Body of pancreas (tissue), 4 donors: ENCODE measurements at regions not wholly inside any gene's neighbourhood (a gene's known extent, or its start where the extent isn't known, plus 50 kb on each side); places are given as distances from the start of the nearest gene placed in this dataset.
"Not testable (repeated sequence)": the region's sequence is repeated elsewhere in the genome, so short reads cannot be mapped to it uniquely, and the experiment has no call there.

Source experiments
- ATAC-seq: fragments of 150-250 bp; one replicate; pipeline ENCODE4 v1.9.1; 2016
- DNase-seq, 4 donors: peaks; one replicate each; pipeline ENCODE4 v3.0.0-alpha.2; 2019
- H3K27ac ChIP-seq, 4 donors: fragments of 200-600 bp; sonication (generic); 1 replicate in 3 of 4; 2 replicates in 1 of 4; pipeline versions ENCODE4 v1.5.1 to v1.6.1; 2016 to 2019; ENCODE audit warnings: mild to moderate bottlenecking in 1 of 4, mixed read lengths in 1 of 4, moderate library complexity in 1 of 4
- H3K27me3 ChIP-seq, 2 donors: fragments of 200-600 bp; sonication (generic); one replicate each; pipeline ENCODE4 v1.6.0; 2016; ENCODE audit warnings: mild to moderate bottlenecking in 1 of 2
- H3K36me3 ChIP-seq, 2 donors: fragments of 200-600 bp; sonication (generic); replicated peaks in 1 of 2; 2 replicates each; pipeline ENCODE4 v1.5.1; 2016; ENCODE audit warnings: low read depth in 2 of 2; ENCODE audit not compliant: insufficient read depth in 1 of 2
- H3K4me1 ChIP-seq: fragments of 200-600 bp; sonication (generic); one replicate; pipeline ENCODE4 v1.6.0; 2016
- H3K4me3 ChIP-seq, 2 donors: fragments of 200-600 bp; sonication (generic); 1 replicate in 1 of 2; 2 replicates in 1 of 2; pipeline ENCODE4 v1.5.1; 2016 to 2019
- H3K9me3 ChIP-seq, 3 donors: fragments of 200-600 bp; sonication (generic); 1 replicate in 2 of 3; 2 replicates in 1 of 3; pipeline ENCODE4 v1.5.1; 2016
- POLR2A ChIP-seq, 3 donors: fragments of 450-650 bp; IDR thresholded peaks; one replicate each; pipeline ENCODE4 v1.6.1; 2016; ENCODE audit warnings: antibody characterized with exemption in 3 of 3, mild to moderate bottlenecking in 2 of 3
- WGBS, 2 donors: methylation state at CpG; one replicate each; pipeline ENCODE4 v1.1.5; 2017; 5-methylcytosine and 5-hydroxymethylcytosine counted together
- intact Hi-C: fragments of 100-400 bp; cut with DNase I; formaldehyde crosslinking; loops from one replicate; pipeline ENCODE4 v1.15.1; 2023
- TF ChIP-seq, protein P1 (sequence below), 7 experiments: fragments of 450-650 bp in 4 of 7; fragments of 200-600 bp in 3 of 7; sonication (generic) in 3 of 7; IDR thresholded peaks; one replicate each; pipeline ENCODE4 v1.5.1; 2016 to 2019; ENCODE audit warnings: antibody characterized with exemption in 7 of 7

DNA sequence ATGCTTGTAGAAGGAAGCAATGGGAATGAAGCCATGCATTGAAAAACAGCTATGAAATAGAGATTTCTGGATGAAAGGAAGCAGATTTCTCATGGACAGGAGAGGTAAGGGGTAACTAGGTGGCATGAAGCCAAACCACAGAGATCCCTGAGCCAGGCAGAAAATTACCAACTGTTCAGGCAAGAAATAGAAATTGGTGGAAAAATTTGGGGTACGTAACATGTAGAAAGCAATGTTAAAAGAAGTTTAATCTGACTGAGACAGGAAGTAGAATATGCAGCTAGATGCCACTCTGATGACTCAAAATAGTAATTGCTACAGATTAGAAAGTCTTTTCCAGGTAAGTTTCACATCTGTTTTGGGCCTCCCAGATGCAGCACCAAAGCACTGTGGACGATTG is 928.5 kb upstream of the CELF4 start:
- H3K36me3 ChIP-seq, result no peaks in the 10 kb centered on the region
- DNase-seq (no peak), ATAC-seq (no peak)
- H3K27ac ChIP-seq, result no peak overlapping the region
- no peak for TF ChIP-seq POLR2A (IDR thresholded peaks at IDR 0.05)
- TF ChIP-seq, protein P1, sequence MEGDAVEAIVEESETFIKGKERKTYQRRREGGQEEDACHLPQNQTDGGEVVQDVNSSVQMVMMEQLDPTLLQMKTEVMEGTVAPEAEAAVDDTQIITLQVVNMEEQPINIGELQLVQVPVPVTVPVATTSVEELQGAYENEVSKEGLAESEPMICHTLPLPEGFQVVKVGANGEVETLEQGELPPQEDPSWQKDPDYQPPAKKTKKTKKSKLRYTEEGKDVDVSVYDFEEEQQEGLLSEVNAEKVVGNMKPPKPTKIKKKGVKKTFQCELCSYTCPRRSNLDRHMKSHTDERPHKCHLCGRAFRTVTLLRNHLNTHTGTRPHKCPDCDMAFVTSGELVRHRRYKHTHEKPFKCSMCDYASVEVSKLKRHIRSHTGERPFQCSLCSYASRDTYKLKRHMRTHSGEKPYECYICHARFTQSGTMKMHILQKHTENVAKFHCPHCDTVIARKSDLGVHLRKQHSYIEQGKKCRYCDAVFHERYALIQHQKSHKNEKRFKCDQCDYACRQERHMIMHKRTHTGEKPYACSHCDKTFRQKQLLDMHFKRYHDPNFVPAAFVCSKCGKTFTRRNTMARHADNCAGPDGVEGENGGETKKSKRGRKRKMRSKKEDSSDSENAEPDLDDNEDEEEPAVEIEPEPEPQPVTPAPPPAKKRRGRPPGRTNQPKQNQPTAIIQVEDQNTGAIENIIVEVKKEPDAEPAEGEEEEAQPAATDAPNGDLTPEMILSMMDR (IDR thresholded peaks at IDR 0.05), result no peak
- intact Hi-C loops, result no loop called here
- WGBS, 2 donors, result 7 to 12% methylated on average over 2 of the region's 2 CpGs
- no peak overlapping the region for H3K4me3 ChIP-seq
- H3K4me1 ChIP-seq, result no peaks in the 10 kb centered on the region
- no peaks in the 10 kb centered on the region for H3K27me3 ChIP-seq
- H3K9me3 ChIP-seq, result no peaks in the 10 kb centered on the region

DNA sequence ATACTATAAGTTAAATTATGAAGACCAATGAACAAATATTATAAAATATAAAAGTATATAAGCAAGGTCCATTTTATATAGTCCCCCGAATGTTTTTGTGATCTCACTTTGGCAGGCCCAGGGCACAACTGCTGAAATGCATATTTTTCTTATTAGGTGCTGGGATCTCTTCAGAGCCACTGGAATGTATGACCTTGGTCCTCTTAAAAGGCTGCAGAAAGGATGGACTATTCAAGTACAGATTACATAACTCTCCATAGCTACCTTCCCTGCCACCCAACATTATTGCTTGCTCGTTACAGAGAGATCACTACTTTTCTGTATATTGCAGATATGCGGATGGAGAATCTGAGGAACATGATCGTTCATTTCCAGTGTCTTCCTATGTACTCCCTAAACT is 925.6 kb upstream of the CELF4 start:
- no peaks in the 10 kb centered on the region for H3K4me1 ChIP-seq
- intact Hi-C loops, result no loop called here
- TF ChIP-seq, protein P1 (IDR thresholded peaks at IDR 0.05), result no peak
- no peak overlapping the region for H3K4me3 ChIP-seq
- ATAC-seq (no peak), DNase-seq (no peak)
- H3K9me3 ChIP-seq, result no peaks in the 10 kb centered on the region
- no peaks in the 10 kb centered on the region for H3K36me3 ChIP-seq
- no peaks in the 10 kb centered on the region for H3K27me3 ChIP-seq
- WGBS, 2 donors, result 68 to 81% methylated on average over 4 of the region's 4 CpGs
- H3K27ac ChIP-seq, result no peak overlapping the region

DNA sequence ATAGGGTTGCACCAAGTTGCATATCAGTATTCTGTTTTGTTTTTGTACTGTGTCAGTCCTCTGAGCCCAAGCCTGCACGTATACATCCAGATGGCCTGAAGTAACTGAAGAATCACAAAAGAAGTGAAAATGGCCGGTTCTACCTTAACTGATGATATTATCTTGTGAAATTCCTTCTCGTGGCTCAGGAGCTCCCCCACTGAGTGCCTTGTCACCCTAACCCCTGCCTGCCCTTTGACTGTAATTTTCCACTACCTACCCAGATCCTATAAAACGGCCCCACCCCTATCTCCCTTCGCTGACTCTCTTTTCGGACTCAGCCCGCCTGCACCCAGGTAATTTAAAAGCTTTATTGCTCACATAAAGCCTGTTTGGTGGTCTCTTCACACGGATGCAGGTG is 924.1 kb upstream of the CELF4 start:
- H3K27me3 ChIP-seq, H3K9me3 ChIP-seq, H3K4me3 ChIP-seq, ATAC-seq, H3K4me1 ChIP-seq, DNase-seq, intact Hi-C loops, H3K27ac ChIP-seq, H3K36me3 ChIP-seq: not testable (repeated sequence)
- WGBS, 2 donors, result 48 to 59% methylated on average over 8 of the region's 8 CpGs

DNA sequence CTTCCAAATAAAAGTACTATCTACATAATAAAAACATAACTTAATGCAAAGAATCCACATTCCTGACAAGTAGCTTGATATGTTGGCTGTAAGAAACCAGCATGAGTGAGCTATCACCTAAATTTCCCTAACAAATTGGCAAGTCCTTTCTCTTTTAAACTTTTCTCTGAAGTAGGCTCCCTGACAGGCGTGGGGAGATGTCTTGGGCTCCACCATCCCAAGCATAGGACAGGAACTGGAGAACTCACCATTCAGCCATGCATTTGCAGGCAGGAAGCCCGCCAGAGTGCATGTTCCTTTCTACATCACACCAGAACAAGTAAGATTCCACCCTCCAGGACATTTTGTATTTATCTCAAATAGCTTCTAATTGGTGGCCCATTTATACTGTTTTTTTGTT is 921.9 kb upstream of the CELF4 start:
- no peak for ATAC-seq
- no peaks in the 10 kb centered on the region for H3K36me3 ChIP-seq

DNA sequence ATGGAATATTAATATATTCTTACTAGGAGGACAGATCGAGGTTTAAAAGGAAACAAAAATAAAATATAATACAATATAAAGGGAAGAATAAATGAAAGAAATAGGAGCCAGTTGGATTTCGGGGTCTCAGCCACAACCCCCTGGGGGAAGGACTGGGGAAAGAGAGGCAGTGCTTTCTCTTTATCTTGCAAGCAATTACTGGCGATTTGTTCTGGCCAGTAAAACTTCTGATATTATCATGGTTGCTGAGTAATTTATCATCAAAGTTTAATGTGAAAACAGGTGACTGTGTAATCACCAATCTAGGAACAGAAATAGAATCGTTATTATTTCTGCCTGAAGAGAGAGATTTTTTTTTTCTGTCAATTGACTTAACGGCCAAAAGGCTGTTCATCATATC is 917.7 kb upstream of the CELF4 start:
- Histone ChIP-seq H3K27me3 (no peaks in the 10 kb centered on the region), H3K9me3 (no peaks in the 10 kb centered on the region), H3K4me3 (no peak overlapping the region), H3K4me1 (no peaks in the 10 kb centered on the region), H3K27ac (no peak overlapping the region), H3K36me3 (no peaks in the 10 kb centered on the region)
- no peak for ATAC-seq
- no peak for TF ChIP-seq POLR2A (IDR thresholded peaks at IDR 0.05)
- TF ChIP-seq, protein P1 (IDR thresholded peaks at IDR 0.05), result no peak
- WGBS, 2 donors, result 28 to 45% methylated on average over 5 of the region's 5 CpGs
- no peak for DNase-seq
- intact Hi-C loops, result no loop called here

More for the DNA sequence above, 921.9 kb upstream of the CELF4 start:
- TF ChIP-seq POLR2A (IDR thresholded peaks at IDR 0.05), result no peak
- TF ChIP-seq, protein P1 (IDR thresholded peaks at IDR 0.05), result no peak
- WGBS, 2 donors, result 56 to 64% methylated on average over 2 of the region's 2 CpGs
- no peak overlapping the region for H3K27ac ChIP-seq
- DNase-seq, result no peak
- no peaks in the 10 kb centered on the region for H3K9me3 ChIP-seq
- intact Hi-C loops, result no loop called here
- H3K27me3 ChIP-seq, result no peaks in the 10 kb centered on the region
- no peaks in the 10 kb centered on the region for H3K4me1 ChIP-seq
- no peak overlapping the region for H3K4me3 ChIP-seq
